GM10248 (cell line): ENCODE measurements at regions not wholly inside any gene's neighbourhood (a gene's known extent, or its start where the extent isn't known, plus 50 kb on each side); places are given as distances from the start of the nearest gene placed in this dataset.

ENCODE experiments used
- CTCF ChIA-PET: fragments of 300-600 bp; sonication (Branson Sonifier 250); formaldehyde crosslinking; extraction: SDS; loops from one replicate; lab custom pipeline; 2021; ENCODE audit warnings: antibody characterized with exemption; lab: Yijun Ruan, JAX
- POLR2A ChIA-PET: fragments of 350-650 bp; sonication (Branson Sonifier 250); formaldehyde crosslinking; extraction: SDS; loops from one replicate; lab custom pipeline; 2020; ENCODE audit warnings: antibody characterized with exemption; lab: Yijun Ruan, JAX
- DNase-seq: peaks from one replicate; pipeline ENCODE4 v3.0.0; 2012; ENCODE audit errors: extremely low spot score
- CTCF ChIP-seq: IDR thresholded peaks from 2 replicates; pipeline ENCODE4 v1.5.1; 2012; ENCODE audit warnings: mild to moderate bottlenecking, low read depth; ENCODE audit errors: extremely low read depth, missing control alignments, control extremely low read depth

GRCh38 chr7:32248522-32248921 lies 178.3 kb upstream of the PDE1C start:
- TF ChIP-seq CTCF, result no peak
- DNase-seq, result no peak
- ChIA-PET POLR2A (no interaction called here), CTCF (no interaction called here)

GRCh38 chr7:32244806-32245345 lies 174.7 kb upstream of the PDE1C start:
- no peak for DNase-seq
- POLR2A ChIA-PET, result no interaction called here

GRCh38 chr7:32243687-32244290 lies 173.6 kb upstream of the PDE1C start:
- POLR2A ChIA-PET, result no interaction called here
- TF ChIP-seq CTCF, result no peak
- CTCF ChIA-PET, result no interaction called here
- DNase-seq, result no peak

More at GRCh38 chr7:32244806-32245345, 174.7 kb upstream of the PDE1C start:
- no peak for TF ChIP-seq CTCF
- CTCF ChIA-PET, result interaction anchor here (1.3 kb wide), 1 partner anchor 12 kb away, joined by 5 read pairs; no protein-coding TSS in a partner anchor

GRCh38 chr7:32242436-32242835 lies 172.2 kb upstream of the PDE1C start:
- CTCF ChIA-PET, result no interaction called here
- DNase-seq, result no peak
- TF ChIP-seq CTCF, result no peak
- POLR2A ChIA-PET, result no interaction called here

GRCh38 chr7:32241636-32242035 lies 171.4 kb upstream of the PDE1C start:
- CTCF ChIA-PET, result no interaction called here
- TF ChIP-seq CTCF, result no peak
- POLR2A ChIA-PET, result no interaction called here
- DNase-seq, result no peak

GRCh38 chr7:32239764-32240163 lies 169.6 kb upstream of the PDE1C start:
- no peak for TF ChIP-seq CTCF
- POLR2A ChIA-PET, result no interaction called here
- no peak for DNase-seq
- CTCF ChIA-PET, result interaction anchor here (0.9 to 1.4 kb wide), 3 partner anchors 10 to 37 kb away, joined by 3 to 7 read pairs (median 3); no protein-coding TSS in a partner anchor
